Transverse colon (tissue), 4 donors: ENCODE measurements at regions not wholly inside any gene's neighbourhood (a gene's known extent, or its start where the extent isn't known, plus 50 kb on each side); places are given as distances from the start of the nearest gene placed in this dataset.

ENCODE experiments used
- DNase-seq: peaks from one replicate; pipeline ENCODE4 v3.0.0-alpha.2; 2019
- H3K27ac ChIP-seq, 4 donors: fragments of 200-600 bp; sonication (generic); 2 replicates each; pipeline ENCODE4 v1.5.1; 2016 to 2018; ENCODE audit warnings: inconsistent platforms in 4 of 4
- H3K27me3 ChIP-seq: fragments of 200-600 bp; sonication (generic); 2 replicates; pipeline ENCODE4 v1.5.1; 2017; ENCODE audit warnings: inconsistent platforms
- H3K36me3 ChIP-seq, 4 donors: fragments of 200-600 bp; sonication (generic); 2 replicates each; pipeline ENCODE4 v1.5.1; 2017 to 2019; ENCODE audit warnings: inconsistent platforms in 4 of 4
- H3K4me1 ChIP-seq, 4 donors: fragments of 200-600 bp; sonication (generic); 2 replicates each; pipeline ENCODE4 v1.5.1; 2017 to 2020; ENCODE audit warnings: inconsistent platforms in 4 of 4
- H3K4me3 ChIP-seq, 4 donors: fragments of 200-600 bp; sonication (generic); 1 replicate in 1 of 4; 2 replicates in 3 of 4; pipeline versions ENCODE4 v1.5.1 to v1.6.1; 2017 to 2019; ENCODE audit warnings: inconsistent platforms in 4 of 4
- H3K9me3 ChIP-seq, 2 donors: fragments of 200-600 bp; sonication (generic); 2 replicates each; pipeline ENCODE4 v1.5.1; 2017 to 2019; ENCODE audit warnings: inconsistent platforms in 2 of 2
- CTCF ChIP-seq, 5 experiments: fragments of 200-600 bp in 3 of 5; fragments of 450-650 bp in 2 of 5; sonication (generic) in 3 of 5; IDR thresholded peaks; 1 replicate in 2 of 5; 2 replicates in 3 of 5; pipeline ENCODE4 v1.5.1; 2016 to 2017; ENCODE audit warnings: antibody characterized with exemption in 5 of 5, inconsistent platforms in 3 of 5, mild to moderate bottlenecking in 2 of 5, moderate library complexity in 1 of 5
- EP300 ChIP-seq: sonication (generic); formaldehyde crosslinking; IDR thresholded peaks from one replicate; pipeline ENCODE4 v1.6.1; 2017; ENCODE audit warnings: antibody characterized with exemption, low read depth
- POLR2A ChIP-seq: fragments of 450-650 bp; IDR thresholded peaks from one replicate; pipeline ENCODE4 v1.6.1; 2016; ENCODE audit warnings: antibody characterized with exemption, mild to moderate bottlenecking, moderate library complexity
- POLR2AphosphoS5 ChIP-seq, 3 donors: sonication (generic); formaldehyde crosslinking; IDR thresholded peaks; one replicate each; pipeline ENCODE4 v1.6.1; 2016; ENCODE audit warnings: antibody characterized with exemption in 3 of 3
- WGBS, 2 donors: methylation state at CpG; one replicate each; pipeline ENCODE4 v1.1.5; 2018; ENCODE audit warnings: low coverage in 1 of 2; 5-methylcytosine and 5-hydroxymethylcytosine counted together
- in situ Hi-C, 4 donors: fragments of 200-750 bp; cut with MboI; loops; one replicate each; pipeline versions ENCODE4 v1.15.0 to v1.15.1; 2017; ENCODE audit warnings: low sequenced_read_pairs in 3 of 4, low pct_ligation_motif_present in 1 of 4, low pct_unique_long_range_greater_than_20kb in 1 of 4
- intact Hi-C: fragments of 100-400 bp; cut with DNase I; formaldehyde crosslinking; loops from one replicate; pipeline ENCODE4 v1.15.1; 2023; ENCODE audit warnings: low total_unique reads

- Histone ChIP-seq H3K9me3 (no peaks in the 10 kb centered on the region), H3K4me1 (no peaks in the 10 kb centered on the region), H3K27ac (no peak overlapping the region), H3K36me3 (no peaks in the 10 kb centered on the region), H3K27me3 (no peaks in the 10 kb centered on the region), H3K4me3 (no peak overlapping the region)
- no peak for DNase-seq
- 20 to 42% methylated on average over 1 to 2 of the region's 2 CpGs for WGBS, 2 donors
- intact Hi-C loops: no loop called here
- in situ Hi-C loops: no loop called here
- TF ChIP-seq POLR2A (no peak), CTCF (IDR thresholded peaks at IDR 0.05) (no peak), EP300 (no peak), POLR2AphosphoS5 (IDR thresholded peaks at IDR 0.05) (no peak)
Measured at GRCh38 chrX:149185087-149185486, 320.0 kb downstream of the IDS start.

GRCh38 chrX:149161435-149162088 is 343.5 kb downstream of the IDS start:
- Histone ChIP-seq H3K4me3 (no peak overlapping the region), H3K36me3 (no peaks in the 10 kb centered on the region), H3K27ac (no peak overlapping the region), H3K27me3 (no peaks in the 10 kb centered on the region), H3K9me3 (no peaks in the 10 kb centered on the region), H3K4me1 (no peaks in the 10 kb centered on the region)
- no peak for TF ChIP-seq CTCF (IDR thresholded peaks at IDR 0.05)
- TF ChIP-seq POLR2AphosphoS5 (IDR thresholded peaks at IDR 0.05): no peak
- no peak for TF ChIP-seq POLR2A
- TF ChIP-seq EP300: no peak
- intact Hi-C loops: no loop called here
- in situ Hi-C loops: no loop called here
- 81% methylated on average over 2 of the region's 2 CpGs; no CpG with 5 or more reads in 1 of the 2 donors for WGBS, 2 donors
- no peak for DNase-seq

DNA sequence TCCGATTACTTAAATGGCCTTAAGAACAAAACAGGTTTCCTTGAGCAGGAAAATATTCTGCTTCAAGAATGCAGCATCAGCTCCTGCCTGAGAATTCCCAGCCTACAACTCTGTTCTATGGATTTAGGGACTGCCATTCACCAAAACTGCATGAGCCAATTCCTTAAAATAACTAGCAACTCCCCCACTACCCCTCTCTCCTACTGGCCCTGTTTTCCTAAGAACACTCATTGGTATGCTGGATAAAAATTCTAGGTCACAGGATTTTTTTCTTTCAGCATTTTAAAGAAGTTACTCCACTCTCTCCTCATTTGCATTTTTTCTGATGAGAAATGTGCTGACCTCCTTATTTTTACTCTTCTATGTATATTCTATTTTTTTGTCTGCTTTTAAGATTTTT is 347.1 kb downstream of the IDS start:
- in situ Hi-C loops: no loop called here
- no peaks in the 10 kb centered on the region for H3K9me3 ChIP-seq
- no peaks in the 10 kb centered on the region for H3K27me3 ChIP-seq
- WGBS, 2 donors: 88 to 92% methylated on average over 1 of the region's 1 CpG
- no peaks in the 10 kb centered on the region for H3K4me1 ChIP-seq
- intact Hi-C loops: no loop called here
- H3K27ac ChIP-seq: no peak overlapping the region
- H3K4me3 ChIP-seq: no peak overlapping the region
- no peaks in the 10 kb centered on the region for H3K36me3 ChIP-seq
- TF ChIP-seq EP300: no peak
- TF ChIP-seq CTCF (IDR thresholded peaks at IDR 0.05): no peak
- TF ChIP-seq POLR2AphosphoS5 (IDR thresholded peaks at IDR 0.05): no peak
- no peak for TF ChIP-seq POLR2A
- no peak for DNase-seq

DNA sequence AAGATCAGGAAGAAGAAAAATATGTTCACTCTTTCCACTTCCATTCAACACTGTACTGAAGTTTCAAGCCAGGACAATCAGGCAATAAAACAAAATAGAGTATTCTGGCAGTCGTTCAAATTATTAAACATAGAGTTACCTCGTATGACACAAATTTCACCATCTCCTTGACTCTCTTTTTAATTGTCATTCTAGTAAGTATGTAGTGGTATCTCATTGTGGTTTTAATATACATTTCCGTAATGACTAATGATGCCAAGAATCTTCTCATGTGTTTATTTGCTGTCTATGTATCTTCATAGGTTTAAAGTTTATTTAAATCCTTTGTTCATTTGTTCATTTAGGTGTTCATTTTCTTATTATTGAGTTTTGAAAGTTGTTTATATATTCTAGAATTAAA is 352.2 kb downstream of the IDS start:
- H3K4me3 ChIP-seq: no peak overlapping the region
- H3K4me1 ChIP-seq: no peaks in the 10 kb centered on the region
- H3K9me3 ChIP-seq: no peaks in the 10 kb centered on the region
- H3K27ac ChIP-seq: no peak overlapping the region
- intact Hi-C loops: no loop called here
- no peaks in the 10 kb centered on the region for H3K27me3 ChIP-seq
- no peaks in the 10 kb centered on the region for H3K36me3 ChIP-seq
- no peak for TF ChIP-seq CTCF (IDR thresholded peaks at IDR 0.05)
- TF ChIP-seq POLR2A: no peak
- TF ChIP-seq EP300: no peak
- no peak for TF ChIP-seq POLR2AphosphoS5 (IDR thresholded peaks at IDR 0.05)
- WGBS, 2 donors: 53% methylated on average over 3 of the region's 3 CpGs; no CpG with 5 or more reads in 1 of the 2 donors
- in situ Hi-C loops: no loop called here
- no peak for DNase-seq
